NCI-H524 treated with DMSO at 0.1 percent for 48 hours (cell line): ENCODE measurements at regions not wholly inside any gene's neighbourhood (a gene's known extent, or its start where the extent isn't known, plus 50 kb on each side); places are given as distances from the start of the nearest gene placed in this dataset.

Experiments
- DNase-seq: peaks from one replicate; lab custom pipeline; 2025; lab: John Stamatoyannopoulos, UW

DNA sequence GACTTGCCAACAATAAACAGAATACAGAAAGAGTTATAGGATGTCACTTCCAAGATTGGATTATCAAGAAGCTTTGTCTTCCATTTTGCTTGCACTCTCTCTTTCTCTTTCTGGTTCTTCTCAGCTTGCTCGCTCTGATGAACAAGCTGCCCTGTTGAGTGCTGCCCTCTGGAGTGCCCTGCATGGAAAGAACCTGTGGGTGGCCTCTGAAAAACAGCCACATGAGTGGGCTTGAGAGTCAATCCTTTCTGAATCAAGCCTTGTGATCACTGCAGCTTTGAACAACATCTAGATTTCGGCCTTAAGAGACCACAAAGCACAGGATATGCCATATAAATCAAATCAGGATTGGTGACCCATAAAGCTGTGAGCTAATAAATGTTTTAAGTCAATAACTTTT, 185.1 kb downstream of the KIF2B start:
- no peak for DNase-seq

DNA sequence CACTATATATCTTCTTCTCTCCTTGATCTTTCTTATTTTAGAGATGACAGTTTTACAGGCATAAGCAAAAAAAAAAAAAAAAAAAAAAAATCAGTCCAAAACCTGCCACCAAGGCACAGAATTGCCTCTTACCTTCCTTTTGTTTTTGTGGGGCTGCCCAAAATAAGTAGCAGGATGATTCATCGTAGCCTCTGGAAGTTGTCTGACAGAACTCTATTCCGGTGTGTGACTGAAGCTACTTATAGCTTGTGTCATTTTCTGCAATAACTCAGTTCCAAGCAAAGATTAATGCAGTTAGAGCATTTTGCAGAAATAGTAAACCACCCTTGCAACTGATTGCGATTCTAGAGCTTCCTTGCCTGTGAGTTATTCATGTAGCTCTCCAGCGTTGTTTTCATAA, 186.8 kb downstream of the KIF2B start:
- no peak for DNase-seq

DNA sequence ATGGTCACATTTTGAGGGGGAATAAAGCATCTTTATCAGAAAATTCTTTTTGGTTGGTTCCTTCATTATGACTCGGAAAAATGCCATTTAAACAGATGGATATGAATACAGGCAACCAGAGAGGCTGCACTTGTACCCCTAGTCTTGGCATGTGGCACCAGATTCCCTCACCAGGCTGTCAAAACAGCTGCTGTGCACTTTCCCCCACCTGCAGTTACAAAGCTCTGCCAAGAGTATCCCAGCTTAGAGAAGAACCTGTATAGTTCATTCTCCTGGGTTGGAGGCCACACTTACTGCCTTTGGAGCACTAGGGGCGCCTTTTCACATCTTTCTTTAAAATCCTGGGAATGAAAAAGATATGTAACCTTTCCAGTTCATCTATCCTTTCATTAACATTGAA, 190.3 kb downstream of the KIF2B start:
- peak; percentile 31 for DNase-seq

DNA sequence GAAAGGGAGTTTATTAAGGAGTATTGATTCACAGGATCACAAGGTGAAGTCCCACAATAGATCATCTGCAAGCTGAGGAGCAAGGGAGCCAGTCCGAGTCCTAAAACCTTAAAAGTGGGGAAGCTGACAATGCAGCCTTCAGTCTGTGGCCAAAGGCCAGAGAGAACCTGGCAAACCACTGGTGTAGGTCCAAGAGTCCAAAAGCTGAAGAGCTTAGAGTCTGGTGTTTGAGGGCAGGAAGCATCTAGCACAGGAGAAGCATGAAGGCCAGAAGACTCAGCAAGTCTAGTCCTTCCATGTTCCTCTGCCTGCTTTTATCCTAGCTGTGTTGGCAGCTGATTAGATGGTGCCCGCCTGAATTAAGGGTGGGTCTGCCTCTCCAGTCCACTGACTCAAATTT, 193.0 kb downstream of the KIF2B start:
- no peak for DNase-seq

DNA sequence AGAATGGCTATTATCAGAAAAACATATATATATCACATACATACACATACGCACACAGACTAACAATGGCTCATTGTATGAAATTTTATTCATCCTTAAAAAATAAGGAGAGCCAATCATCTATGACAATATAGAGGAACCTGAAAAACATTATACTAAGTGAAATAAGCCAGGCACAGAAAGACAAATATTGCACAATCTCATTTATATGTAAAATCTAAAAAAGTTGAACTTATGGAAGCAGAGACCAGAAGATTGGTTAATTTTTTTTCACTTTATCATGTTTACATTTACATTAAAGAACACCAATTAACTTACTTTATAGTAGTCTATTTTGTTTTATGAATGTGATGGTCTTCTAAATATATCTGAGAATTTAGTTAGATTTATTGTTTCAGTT, 198.7 kb downstream of the KIF2B start:
- no peak for DNase-seq

DNA sequence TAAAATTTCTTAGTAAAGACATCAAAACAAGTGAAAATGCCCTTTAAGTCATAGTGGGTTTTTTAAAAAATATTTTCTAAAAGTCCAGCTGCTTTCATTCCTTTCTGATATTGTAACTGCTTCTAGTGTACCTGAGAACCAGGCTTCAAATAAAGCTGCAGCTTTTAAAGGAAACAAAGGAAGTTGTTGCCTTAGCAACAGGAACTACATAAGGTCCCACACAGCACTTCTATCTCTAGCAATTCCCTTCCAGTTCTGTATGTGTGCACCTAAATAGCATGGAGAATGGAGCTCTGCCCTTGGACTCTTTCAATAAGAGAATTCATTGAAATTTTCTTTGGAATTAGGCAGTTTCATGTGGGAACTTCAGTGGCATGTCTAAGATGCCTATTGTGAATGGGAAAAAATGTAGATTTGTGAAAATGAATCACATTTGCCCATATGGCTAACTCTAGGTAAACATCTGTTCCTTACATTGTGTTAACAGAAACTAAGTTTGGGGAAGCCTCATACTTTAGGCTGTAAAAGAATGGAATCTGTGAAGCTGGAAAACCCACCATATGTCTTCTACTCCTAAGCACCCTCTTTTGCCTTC, 206.4 kb downstream of the KIF2B start:
- DNase-seq: peak; percentile 35

DNA sequence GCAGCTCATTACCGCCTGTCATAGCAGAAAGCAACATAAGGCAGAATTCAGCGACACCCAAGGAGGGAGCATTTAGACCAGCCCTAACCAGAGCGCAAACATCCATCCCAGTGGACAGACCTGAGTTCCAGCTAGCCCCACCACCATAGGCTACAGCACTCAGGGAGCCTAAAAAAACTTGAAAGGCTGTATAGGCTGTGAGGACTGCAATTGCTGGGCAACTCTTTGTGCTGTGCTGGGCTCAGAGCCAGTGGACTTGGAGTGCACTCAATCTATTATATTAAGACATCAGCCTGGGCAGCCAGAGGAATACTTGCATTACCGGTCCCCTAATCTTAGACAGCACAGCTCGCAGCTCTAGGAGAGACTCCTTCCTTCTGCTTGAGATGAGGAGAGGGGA, 207.3 kb downstream of the KIF2B start:
- DNase-seq: no peak

DNA sequence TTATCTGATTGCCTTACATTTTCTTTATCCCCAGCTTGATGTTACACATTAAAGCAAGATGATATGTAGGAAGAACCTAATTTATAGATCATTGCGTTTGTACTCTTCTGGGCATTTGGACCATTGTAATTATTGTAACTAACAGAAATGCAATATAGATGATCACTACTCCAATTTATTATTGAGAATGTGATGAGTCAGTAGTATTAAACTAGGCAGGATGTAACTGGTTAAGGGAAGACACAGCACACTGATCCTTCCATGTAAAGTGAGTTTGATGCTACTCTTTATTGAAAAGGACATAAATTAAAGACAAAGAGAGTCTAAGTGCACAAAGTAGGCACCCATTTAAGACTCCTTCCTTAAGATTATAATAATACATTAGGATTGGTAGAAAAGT, 223.8 kb downstream of the KIF2B start:
- no peak for DNase-seq

DNA sequence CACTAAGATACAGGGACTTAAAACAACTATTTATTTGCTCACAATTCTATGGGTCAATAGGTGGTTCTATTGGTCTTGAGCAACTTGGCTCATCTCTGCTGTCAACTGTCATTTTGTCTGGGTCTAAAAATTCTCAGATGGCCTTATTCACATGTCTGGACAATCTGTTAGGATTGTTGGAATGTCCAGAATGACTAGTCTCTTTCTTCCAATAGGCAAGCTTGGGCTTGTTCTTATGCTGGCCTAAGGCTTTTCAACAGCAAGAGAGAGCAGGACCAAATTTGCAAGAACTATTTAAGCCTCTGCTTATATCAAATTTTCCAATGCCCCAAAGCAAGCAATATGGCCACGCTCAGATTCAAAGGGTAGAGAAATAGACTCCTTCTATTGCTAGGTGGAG, 240.9 kb downstream of the KIF2B start:
- no peak for DNase-seq

DNA sequence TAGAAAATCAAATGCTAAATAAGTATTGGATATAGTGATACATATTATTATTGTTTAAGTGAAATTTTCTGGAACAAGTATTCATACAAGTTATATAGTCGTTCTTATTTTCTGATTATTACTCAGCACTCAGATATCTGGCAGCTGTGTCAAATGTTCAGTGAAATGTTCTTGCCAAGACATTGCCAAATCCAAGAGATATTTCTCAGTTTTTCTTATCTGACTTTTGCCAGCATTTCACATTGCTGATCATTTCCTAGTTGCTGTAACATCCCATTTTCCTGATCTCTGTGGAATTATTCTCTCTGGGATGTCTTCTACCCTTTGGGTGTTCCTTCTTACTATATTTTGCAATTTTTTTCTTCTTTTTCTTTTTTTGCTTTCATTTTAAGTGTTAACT, 262.3 kb downstream of the KIF2B start:
- no peak for DNase-seq

DNA sequence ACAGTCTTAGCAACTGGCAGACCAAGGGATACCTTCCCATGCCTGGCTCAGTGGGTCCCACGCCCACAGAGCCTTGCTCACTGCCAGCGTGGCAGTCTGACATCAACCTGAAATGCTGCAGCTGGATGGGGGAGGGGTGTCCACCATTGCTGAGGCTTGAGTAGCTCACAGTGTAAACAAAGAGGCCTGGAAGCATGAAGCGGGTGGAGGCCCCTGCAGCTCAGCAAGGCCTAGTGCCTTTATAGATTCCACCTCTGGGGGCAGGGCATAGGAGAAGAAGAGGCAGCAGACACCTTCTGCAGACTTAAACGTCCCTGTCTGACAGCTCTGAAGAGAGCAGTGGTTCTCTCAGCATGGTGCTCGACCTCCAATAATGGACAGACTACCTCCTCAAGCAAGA, 263.2 kb downstream of the KIF2B start:
- DNase-seq: no peak

DNA sequence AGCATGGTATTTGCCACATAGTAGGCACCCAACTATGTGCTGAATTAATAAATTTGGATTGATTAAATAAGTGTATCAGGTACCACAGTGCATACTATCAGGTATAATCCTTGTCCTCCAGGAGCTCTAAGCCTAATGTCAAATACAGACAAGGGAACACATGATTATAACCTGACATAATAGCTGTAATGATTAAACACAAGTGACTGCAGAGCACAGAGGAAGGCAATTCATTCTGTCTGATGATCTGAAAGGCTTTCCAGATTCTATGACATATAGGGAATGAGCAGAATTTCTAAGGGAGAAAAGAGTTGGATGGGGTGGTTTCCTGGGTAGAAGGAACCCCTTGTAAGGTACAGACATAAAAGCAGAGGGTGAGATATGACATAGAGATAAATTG, 273.5 kb downstream of the KIF2B start:
- DNase-seq: no peak

DNA sequence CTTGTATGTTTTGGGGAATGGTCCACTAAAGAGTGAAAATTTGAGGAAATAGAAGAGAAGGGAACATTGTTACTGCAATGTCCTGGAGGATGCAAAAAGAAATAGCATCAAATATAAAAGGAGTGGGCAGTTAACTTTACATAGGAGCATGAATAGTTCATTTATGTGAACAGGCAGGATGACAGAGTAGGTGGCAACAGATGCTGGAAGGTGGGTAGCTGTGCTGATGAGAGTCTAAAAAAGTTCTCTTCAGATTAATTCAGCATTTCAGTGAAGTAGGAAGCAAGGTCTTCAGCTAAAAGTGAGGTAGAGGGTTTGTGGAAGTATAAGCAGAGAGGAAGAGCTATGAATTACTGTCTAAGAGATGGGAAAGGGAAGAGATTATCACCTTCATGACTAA, 276.5 kb downstream of the KIF2B start:
- DNase-seq: no peak

DNA sequence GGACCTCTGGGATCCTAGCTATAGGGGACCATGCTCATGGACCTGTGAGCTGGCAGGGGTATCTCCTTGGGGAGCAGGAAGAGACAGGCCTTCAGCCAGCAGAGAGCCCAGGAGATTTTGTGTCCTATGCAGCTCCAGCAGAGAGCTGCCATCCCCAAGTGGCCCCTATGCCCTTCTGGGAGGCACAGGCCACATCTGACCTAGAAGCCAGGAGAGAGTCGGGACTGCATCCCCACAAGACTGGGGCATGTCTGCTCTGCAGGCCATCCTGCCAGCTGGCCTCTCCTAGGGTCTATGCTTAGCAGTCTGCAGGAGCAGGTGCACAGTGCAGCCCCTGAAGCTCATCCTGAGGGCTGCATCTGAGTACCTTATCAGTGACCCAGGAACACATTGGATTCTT, 279.5 kb downstream of the KIF2B start:
- DNase-seq: no peak

DNA sequence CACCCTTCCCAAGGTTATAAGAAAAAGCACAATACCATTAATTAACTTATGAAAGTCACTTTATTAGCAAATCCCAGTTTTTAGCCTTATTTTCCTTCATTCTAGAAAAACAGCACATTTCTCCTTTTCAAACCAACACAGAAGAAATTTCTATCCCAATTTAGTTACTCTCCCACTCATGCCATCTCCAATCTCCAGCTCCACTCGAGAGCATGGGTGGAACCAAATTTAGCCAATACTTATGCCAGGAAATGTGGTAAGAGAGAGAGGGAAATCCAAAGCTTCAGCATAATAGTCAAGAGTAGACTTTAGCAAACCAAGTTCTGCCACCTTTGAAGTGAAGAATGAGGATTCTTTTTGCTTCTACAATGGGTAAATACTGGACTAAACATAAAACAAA, 288.8 kb downstream of the KIF2B start:
- DNase-seq: no peak

DNA sequence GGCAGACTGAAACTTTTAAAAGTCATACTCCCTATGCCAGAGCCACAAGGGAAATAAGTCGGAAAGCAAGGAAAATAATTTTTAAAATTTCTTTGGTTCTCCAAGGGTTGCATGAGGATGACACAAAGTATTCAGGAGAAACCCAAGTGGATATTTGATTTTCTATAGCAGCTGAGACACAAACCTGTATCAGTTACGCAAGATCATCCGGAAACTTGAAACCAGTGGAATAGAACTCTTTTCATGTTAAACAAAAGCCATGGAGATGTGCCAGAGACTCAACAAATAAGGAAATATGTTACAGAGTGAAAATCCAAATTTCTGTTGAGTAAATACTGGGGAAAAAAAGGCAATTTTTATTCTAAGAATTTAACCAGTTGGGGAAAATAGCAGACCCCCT, 294.7 kb downstream of the KIF2B start:
- no peak for DNase-seq

DNA sequence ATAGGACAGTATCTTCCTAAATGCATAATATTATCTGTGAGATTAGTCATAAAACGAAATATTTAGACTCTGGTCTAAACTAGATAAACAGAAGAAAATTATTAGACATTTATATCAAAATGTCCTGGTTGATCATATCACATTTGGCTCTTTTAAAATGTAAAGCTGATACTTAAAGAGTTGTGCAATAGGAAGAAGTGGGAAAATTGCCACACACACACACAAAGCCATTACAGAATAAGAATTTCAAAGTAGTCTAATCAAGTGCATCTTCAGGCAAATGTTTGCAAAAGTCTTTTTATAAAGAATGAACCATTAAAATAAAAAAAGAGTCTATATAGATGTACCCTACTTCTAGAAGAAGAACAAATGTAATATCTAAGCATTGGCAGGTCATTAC, 301.7 kb downstream of the KIF2B start:
- DNase-seq: no peak

DNA sequence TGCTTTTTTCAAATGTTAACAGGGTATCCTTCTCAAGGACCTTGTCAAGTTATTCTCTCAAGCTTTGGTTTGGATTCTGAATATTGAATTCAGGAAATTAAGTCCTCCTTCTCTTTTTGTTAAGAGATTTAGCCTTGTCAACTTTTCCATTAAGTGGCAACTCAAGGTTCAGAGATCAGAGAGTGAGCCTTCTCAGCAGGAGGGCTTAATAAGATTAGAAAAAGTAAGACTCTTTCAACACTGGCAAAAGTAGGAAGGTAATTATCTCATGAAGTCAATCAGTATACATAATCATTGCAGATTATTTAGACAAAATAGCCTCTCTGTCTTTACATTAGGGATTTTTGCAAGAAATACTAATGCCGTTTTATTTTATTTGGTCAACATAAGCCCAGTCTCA, 330.7 kb downstream of the KIF2B start:
- peak; percentile 62 for DNase-seq

DNA sequence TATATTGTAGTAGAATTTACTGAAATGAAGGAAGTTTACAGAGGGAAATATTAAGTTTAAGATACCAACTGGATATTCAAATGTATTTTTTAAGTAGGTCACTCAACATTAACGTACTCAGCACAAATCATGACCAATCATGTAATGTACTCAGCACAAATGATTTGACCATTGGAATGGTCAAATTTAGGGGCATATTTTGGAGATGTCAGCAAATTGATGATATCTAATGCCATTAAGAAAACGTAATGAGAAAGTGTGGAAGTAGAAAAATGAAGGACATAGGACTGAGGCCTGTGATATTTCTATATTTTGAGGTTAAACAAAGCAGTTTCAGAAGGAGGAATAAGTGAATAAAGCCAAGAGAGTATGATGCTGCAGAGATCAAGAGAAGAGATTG, 334.8 kb downstream of the KIF2B start:
- no peak for DNase-seq

DNA sequence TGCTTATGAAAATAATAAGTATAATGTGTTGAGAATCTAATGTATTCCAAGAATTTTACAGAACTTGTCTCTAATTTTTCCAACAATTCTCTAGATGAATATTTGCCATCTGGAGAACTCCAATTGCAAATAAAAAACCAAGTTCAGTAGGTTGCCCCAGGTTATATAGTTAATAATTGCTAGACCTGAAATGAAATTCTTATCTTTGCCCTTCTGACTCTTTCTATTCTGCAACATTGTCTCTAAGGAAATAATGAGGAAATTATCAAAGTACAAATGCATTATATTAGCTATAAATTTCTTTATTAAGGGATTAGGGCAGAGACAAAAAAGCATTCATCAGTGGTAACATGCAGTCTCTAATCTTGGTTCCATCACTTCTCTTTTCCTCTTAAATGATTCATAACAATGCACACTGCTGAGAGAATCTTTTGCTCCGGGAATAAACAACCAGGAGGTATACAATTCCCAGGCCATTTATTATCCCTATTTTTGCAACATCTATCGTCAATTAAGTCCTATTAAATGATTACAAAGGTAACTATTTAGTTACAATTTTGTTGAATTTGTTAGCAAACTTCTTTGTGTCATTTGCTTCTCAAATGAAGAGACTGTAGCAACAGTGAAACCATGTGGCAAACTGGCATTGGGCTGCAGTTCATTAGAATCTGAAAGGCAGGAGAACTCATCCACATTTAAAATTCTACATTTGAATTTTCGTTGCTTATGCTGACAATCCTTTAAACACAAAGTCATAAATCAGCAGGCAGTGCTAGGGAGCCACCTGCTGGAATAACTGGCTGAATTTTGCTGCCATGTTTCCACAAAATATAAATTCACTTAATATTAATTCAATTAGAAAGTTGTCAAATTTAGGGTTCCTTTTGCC, 349.6 kb downstream of the KIF2B start:
- DNase-seq: no peak

DNA sequence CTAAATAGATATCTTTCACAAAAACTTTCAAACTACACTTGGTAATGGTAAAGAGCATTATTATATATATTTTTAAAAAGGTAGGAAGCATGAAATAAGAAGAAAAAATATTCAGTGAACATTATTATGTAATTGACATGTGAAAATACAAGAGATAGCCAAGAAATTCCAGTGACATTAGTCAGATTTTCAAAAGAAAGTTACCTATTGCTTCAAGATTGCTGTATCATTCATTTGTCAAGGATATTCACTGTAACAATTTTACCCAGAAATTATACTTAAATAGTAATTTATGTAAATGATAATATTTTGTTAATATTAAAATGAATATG, 350.2 kb downstream of the KIF2B start:
- DNase-seq: no peak

DNA sequence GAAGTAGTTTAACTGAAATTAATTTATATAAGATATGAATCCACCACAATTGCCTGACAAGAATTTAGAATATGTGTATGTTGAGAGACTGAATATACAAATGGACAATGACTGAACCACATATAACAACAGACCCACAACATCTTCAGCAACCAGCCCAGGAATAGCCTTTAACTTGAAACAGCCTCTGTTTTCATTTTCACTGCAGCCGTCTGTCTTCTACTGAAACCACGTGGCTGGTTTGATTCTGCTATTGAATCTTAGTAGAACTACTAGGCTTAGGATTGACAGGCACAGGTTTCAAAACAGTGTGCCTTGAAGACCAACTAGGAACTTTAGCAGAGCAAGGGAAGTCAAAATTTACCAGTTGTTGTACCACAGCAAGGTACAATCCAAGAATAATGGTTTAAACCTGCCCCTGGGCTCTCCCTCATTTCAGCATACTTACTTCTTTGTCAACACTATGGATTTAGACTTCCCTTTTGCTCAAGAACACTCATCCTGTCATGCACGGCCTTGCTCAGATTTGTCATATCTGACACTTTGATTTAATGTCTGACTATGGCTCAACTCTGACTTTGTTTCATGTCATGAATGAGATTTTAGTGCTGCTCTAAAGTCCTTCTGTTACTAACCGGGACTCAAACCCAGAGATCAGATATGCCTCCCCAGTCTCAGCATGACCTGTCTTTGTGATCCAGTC, 355.0 kb downstream of the KIF2B start:
- DNase-seq: no peak

DNA sequence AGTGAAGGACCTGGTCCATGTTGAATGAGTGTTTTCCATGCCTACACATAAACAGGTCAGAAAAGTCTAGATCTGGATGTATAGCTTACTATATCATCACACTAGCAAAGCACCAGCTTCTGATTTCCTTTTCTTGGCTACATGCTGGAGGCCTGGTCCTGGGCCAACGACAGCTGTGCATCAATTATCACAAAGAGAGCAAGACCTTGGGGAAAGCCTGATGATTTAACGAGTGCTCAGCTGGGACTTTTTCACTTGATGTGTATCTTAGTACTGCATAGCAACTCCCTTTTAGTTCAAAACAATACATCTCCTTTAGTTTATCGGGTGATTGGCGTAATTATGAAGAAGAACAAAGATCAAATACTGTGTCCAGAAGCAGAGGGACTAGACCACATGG, 358.2 kb downstream of the KIF2B start:
- DNase-seq: peak; percentile 64
